Stomach (tissue), 8 donors: ENCODE measurements at regions not wholly inside any gene's neighbourhood (a gene's known extent, or its start where the extent isn't known, plus 50 kb on each side); places are given as distances from the start of the nearest gene placed in this dataset.

Experiments
- DNase-seq, 2 donors: peaks; one replicate each; pipeline versions ENCODE4 v3.0.0 to v3.0.0-alpha.2; 2013 to 2019
- H3K27ac ChIP-seq, 5 donors: fragments of 200-600 bp in 4 of 5; sonication (generic) in 4 of 5; one replicate each; pipeline ENCODE4 v1.5.1; 2013 to 2019; ENCODE audit warnings: mild to moderate bottlenecking in 1 of 5, moderate library complexity in 1 of 5
- H3K27me3 ChIP-seq, 3 donors: fragments of 200-600 bp; sonication (generic); one replicate each; pipeline ENCODE4 v1.5.1; 2017 to 2019; ENCODE audit warnings: mixed run types in 1 of 3
- H3K36me3 ChIP-seq, 4 donors: fragments of 200-600 bp; sonication (generic); 1 replicate in 3 of 4; 2 replicates in 1 of 4; pipeline ENCODE4 v1.5.1; 2016 to 2019
- H3K4me1 ChIP-seq, 4 donors: fragments of 200-600 bp; sonication (generic); one replicate each; pipeline ENCODE4 v1.5.1; 2016 to 2019
- H3K4me3 ChIP-seq, 4 donors: fragments of 200-600 bp; sonication (generic) in 3 of 4; one replicate each; pipeline ENCODE4 v1.5.1; 2016 to 2019; ENCODE audit warnings: mild to moderate bottlenecking in 1 of 4
- H3K9me3 ChIP-seq, 4 donors: fragments of 200-600 bp; sonication (generic); one replicate each; pipeline ENCODE4 v1.5.1; 2016 to 2019
- EP300 ChIP-seq: sonication (generic); formaldehyde crosslinking; IDR thresholded peaks from one replicate; pipeline ENCODE4 v1.6.1; 2017; ENCODE audit warnings: antibody characterized with exemption
- POLR2A ChIP-seq, 4 donors: fragments of 450-650 bp; IDR thresholded peaks; one replicate each; pipeline ENCODE4 v1.6.1; 2016; ENCODE audit warnings: antibody characterized with exemption in 4 of 4, control low read depth in 2 of 4, mild to moderate bottlenecking in 1 of 4, moderate library complexity in 1 of 4
- POLR2AphosphoS5 ChIP-seq, 3 donors: sonication (generic); formaldehyde crosslinking; IDR thresholded peaks; one replicate each; pipeline ENCODE4 v1.6.1; 2016; ENCODE audit warnings: antibody characterized with exemption in 3 of 3
- WGBS, 5 donors: extraction: QIAGEN DNeasy Blood & Tissue Kit in 3 of 5; methylation state at CpG; one replicate each; pipeline versions ENCODE4 v1.1.5 to v1.1.7; 2013 to 2018; 5-methylcytosine and 5-hydroxymethylcytosine counted together
- intact Hi-C: fragments of 100-400 bp; cut with DNase I; formaldehyde crosslinking; loops from one replicate; pipeline ENCODE4 v1.15.1; 2023; ENCODE audit warnings: low total_unique reads
- TF ChIP-seq, protein P1 (sequence below), 7 experiments: fragments of 450-650 bp in 4 of 7; fragments of 200-600 bp in 3 of 7; sonication (generic) in 3 of 7; IDR thresholded peaks; one replicate each; pipeline ENCODE4 v1.5.1; 2016 to 2019; ENCODE audit warnings: antibody characterized with exemption in 7 of 7, control low read depth in 2 of 7, mild to moderate bottlenecking in 1 of 7
- donor health status: healthy with polysubstance abuse.
- donor health status: Bipolar disorder and iron deficiency.
- donor health status: healthy.

- Histone ChIP-seq H3K9me3 (peaks cover 0 to 6% (median 0%) of the 10 kb centered on the region in 4 donors), H3K4me3 (no peak overlapping the region), H3K27me3 (no peaks in the 10 kb centered on the region), H3K36me3 (no peaks in the 10 kb centered on the region), H3K4me1 (no peaks in the 10 kb centered on the region), H3K27ac (no peak overlapping the region)
- TF ChIP-seq POLR2A (IDR thresholded peaks at IDR 0.05) (no peak), POLR2AphosphoS5 (IDR thresholded peaks at IDR 0.05) (no peak), EP300 (no peak)
- TF ChIP-seq, protein P1, sequence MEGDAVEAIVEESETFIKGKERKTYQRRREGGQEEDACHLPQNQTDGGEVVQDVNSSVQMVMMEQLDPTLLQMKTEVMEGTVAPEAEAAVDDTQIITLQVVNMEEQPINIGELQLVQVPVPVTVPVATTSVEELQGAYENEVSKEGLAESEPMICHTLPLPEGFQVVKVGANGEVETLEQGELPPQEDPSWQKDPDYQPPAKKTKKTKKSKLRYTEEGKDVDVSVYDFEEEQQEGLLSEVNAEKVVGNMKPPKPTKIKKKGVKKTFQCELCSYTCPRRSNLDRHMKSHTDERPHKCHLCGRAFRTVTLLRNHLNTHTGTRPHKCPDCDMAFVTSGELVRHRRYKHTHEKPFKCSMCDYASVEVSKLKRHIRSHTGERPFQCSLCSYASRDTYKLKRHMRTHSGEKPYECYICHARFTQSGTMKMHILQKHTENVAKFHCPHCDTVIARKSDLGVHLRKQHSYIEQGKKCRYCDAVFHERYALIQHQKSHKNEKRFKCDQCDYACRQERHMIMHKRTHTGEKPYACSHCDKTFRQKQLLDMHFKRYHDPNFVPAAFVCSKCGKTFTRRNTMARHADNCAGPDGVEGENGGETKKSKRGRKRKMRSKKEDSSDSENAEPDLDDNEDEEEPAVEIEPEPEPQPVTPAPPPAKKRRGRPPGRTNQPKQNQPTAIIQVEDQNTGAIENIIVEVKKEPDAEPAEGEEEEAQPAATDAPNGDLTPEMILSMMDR (IDR thresholded peaks at IDR 0.05) = no peak
- intact Hi-C loops = no loop called here
- no peak for DNase-seq
- 69 to 83% (median 79%) methylated on average over 2 of the region's 2 CpGs for WGBS, 5 donors
These were observed 988.4 kb downstream of the TBL1XR1 start for GRCh38 chr3:176208915-176209314.

DNA sequence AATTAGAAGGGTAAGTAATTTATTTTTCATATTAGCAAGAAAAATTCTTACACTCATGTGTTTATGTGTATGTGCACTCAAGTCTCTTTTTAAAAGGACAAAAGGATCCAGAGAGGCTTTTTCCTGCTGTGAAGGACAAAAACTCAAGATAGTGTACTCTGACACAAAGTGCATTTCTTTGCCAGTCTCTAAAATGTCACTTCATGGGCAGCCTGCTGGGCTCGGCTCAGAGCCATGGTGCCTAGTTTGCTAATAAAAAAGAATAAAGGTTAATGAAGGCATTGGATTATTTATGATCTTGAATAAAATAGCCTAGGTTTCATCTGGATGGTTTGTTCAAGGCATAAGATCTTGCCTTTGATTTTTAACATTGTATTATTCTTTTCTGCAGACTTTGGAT lies 989.0 kb downstream of the TBL1XR1 start:
- Histone ChIP-seq H3K4me1 (no peaks in the 10 kb centered on the region), H3K27ac (no peak overlapping the region), H3K4me3 (no peak overlapping the region), H3K27me3 (no peaks in the 10 kb centered on the region), H3K9me3 (peaks cover 0 to 1% (median 0%) of the 10 kb centered on the region in 4 donors), H3K36me3 (no peaks in the 10 kb centered on the region)
- no peak for DNase-seq
- intact Hi-C loops = no loop called here
- WGBS, 5 donors = 50 to 65% (median 59%) methylated on average over 1 of the region's 1 CpG
- TF ChIP-seq, protein P1 (IDR thresholded peaks at IDR 0.05) = no peak
- TF ChIP-seq POLR2A (IDR thresholded peaks at IDR 0.05) (no peak), POLR2AphosphoS5 (IDR thresholded peaks at IDR 0.05) (no peak)

DNA sequence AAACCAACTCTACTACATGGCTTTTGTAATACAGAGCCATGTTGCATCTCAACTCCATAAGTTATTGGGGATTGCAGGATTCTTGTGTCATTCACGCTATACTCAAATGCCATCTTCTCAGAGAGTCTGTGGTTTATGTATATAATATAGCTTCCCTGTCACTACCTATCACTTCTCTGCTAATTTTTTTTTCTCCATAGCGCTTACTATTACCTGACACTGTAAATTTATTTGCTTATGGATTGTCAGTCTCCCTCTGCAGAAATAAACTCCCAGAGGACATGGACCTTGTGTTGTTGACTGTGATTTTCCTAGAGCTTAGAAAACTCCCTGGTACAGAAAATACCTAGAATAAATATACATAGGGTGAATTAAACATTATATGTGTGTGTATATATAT lies 990.5 kb downstream of the TBL1XR1 start:
- H3K27me3 ChIP-seq = no peaks in the 10 kb centered on the region
- H3K27ac ChIP-seq = no peak overlapping the region
- no peak overlapping the region for H3K4me3 ChIP-seq
- H3K4me1 ChIP-seq = no peaks in the 10 kb centered on the region
- DNase-seq = no peak
- intact Hi-C loops = no loop called here
- 94 to 98% (median 95%) methylated on average over 2 of the region's 2 CpGs for WGBS, 5 donors
- no peaks in the 10 kb centered on the region for H3K9me3 ChIP-seq
- TF ChIP-seq POLR2AphosphoS5 (IDR thresholded peaks at IDR 0.05) = no peak
- TF ChIP-seq, protein P1 (IDR thresholded peaks at IDR 0.05) = no peak
- TF ChIP-seq EP300 = no peak
- no peak for TF ChIP-seq POLR2A (IDR thresholded peaks at IDR 0.05)
- H3K36me3 ChIP-seq = no peaks in the 10 kb centered on the region

DNA sequence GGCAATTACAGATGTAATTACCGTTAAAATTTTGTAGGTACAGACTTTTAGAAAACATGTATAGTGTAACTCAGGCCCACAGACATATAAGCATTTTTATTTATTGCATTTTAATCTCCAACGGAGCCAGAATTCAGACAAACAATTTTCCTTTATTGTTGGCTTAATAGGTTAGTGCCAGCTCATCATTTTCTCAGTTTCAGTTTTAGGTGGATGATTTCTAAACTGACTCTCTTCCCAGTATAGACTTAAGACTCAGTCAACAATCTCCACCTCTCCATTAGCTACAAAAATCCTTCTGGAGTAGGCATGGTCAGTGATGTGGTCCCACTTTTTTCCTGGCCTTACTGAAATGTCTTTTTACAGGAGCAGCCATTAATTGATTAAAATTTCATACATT lies 994.6 kb downstream of the TBL1XR1 start:
- TF ChIP-seq POLR2A (IDR thresholded peaks at IDR 0.05) = no peak
- no peak for TF ChIP-seq POLR2AphosphoS5 (IDR thresholded peaks at IDR 0.05)
- TF ChIP-seq, protein P1 (IDR thresholded peaks at IDR 0.05) = no peak
- TF ChIP-seq EP300 = no peak
- Histone ChIP-seq H3K27me3 (no peaks in the 10 kb centered on the region), H3K4me3 (no peak overlapping the region), H3K4me1 (no peaks in the 10 kb centered on the region), H3K36me3 (no peaks in the 10 kb centered on the region), H3K27ac (no peak overlapping the region), H3K9me3 (no peaks in the 10 kb centered on the region)
- 73 to 81% (median 76%) methylated on average over 2 of the region's 2 CpGs for WGBS, 5 donors
- intact Hi-C loops = no loop called here
- no peak for DNase-seq
